ENCODE measurements at regions not wholly inside any gene's neighbourhood (a gene's known extent, or its start where the extent isn't known, plus 50 kb on each side); places are given as distances from the start of the nearest gene placed in this dataset.

DNA sequence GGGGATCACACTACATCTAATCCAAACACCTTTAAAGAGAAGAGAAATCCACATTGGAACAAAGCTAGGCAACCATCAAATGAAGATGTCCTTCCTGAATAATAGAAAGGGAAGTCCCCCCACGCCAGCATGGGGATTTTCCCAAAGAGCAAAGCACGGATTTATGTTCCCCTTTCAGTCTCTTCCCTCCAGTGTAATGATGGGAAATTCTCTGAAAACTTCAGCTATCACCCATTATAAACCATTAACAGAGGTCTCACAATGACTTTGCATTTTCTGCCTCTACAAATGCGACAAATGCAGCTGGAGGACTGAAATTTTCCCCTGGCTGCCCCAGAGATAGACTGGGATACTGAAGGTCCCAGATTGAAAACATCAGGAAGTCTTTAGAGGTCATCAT, 368.7 kb downstream of the EFNA5 start:
- no peak overlapping the region for H2AFZ ChIP-seq (ENCODE audit: low read depth, low read length)
- H3K9ac ChIP-seq (replicated peaks; ENCODE audit: extremely low read depth, insufficient read depth, low read length), result no peak overlapping the region
- H3K9me3 ChIP-seq (replicated peaks; ENCODE audit: control insufficient read depth, insufficient read depth, low read length), result no peaks in the 10 kb centered on the region
- DNase-seq (ENCODE audit: low read depth, low spot score) (no peak), FAIRE-seq (no peak)
- no peaks in the 10 kb centered on the region for H4K20me1 ChIP-seq (replicated peaks; ENCODE audit: control insufficient read depth, extremely low read depth, insufficient read depth, low read length)
- H3K36me3 ChIP-seq (ENCODE audit: control insufficient read depth in 2 of 2, extremely low read depth in 1 of 2, insufficient read depth in 2 of 2, low read length in 2 of 2), result no peaks in the 10 kb centered on the region
- dilution Hi-C loops (cut with MboI; ENCODE audit: extremely low pct_ligation_motif_present, low sequenced_read_pairs), result no loop called here
- H3K4me3 ChIP-seq (replicated peaks in 1 of 3; ENCODE audit: insufficient read depth in 1 of 3, low read depth in 1 of 3, low read length in 3 of 3), result no peak overlapping the region
- no peaks in the 10 kb centered on the region for H3K9me1 ChIP-seq (replicated peaks; ENCODE audit: control insufficient read depth, extremely low read depth, insufficient read depth, low read length)
- ChIA-PET POLR2A (no interaction called here), CTCF (interaction anchor here (1.7 kb wide), 1 partner anchor 270 kb away, joined by 5 read pairs; no protein-coding TSS in a partner anchor)
- H3K4me2 ChIP-seq (ENCODE audit: insufficient read depth, low read length), result no peak overlapping the region
- no peak for TF ChIP-seq JUN (IDR thresholded peaks at IDR 0.05; ENCODE audit: borderline replicate concordance, insufficient read depth, insufficient read length, low read depth)
- TF ChIP-seq POLR2AphosphoS5 (IDR thresholded peaks at IDR 0.05; ENCODE audit: insufficient read depth, low read depth, low read length), result no peak
- TF ChIP-seq FOS (IDR thresholded peaks at IDR 0.05; ENCODE audit: borderline replicate concordance, insufficient read depth, low read length), result no peak
- TF ChIP-seq, protein P1, sequence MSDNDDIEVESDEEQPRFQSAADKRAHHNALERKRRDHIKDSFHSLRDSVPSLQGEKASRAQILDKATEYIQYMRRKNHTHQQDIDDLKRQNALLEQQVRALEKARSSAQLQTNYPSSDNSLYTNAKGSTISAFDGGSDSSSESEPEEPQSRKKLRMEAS (IDR thresholded peaks at IDR 0.05; ENCODE audit: insufficient read depth, insufficient read length), result no peak
- TF ChIP-seq MYC (IDR thresholded peaks at IDR 0.05; ENCODE audit: low read depth, low read length), result no peak
- TF ChIP-seq, protein P2, sequence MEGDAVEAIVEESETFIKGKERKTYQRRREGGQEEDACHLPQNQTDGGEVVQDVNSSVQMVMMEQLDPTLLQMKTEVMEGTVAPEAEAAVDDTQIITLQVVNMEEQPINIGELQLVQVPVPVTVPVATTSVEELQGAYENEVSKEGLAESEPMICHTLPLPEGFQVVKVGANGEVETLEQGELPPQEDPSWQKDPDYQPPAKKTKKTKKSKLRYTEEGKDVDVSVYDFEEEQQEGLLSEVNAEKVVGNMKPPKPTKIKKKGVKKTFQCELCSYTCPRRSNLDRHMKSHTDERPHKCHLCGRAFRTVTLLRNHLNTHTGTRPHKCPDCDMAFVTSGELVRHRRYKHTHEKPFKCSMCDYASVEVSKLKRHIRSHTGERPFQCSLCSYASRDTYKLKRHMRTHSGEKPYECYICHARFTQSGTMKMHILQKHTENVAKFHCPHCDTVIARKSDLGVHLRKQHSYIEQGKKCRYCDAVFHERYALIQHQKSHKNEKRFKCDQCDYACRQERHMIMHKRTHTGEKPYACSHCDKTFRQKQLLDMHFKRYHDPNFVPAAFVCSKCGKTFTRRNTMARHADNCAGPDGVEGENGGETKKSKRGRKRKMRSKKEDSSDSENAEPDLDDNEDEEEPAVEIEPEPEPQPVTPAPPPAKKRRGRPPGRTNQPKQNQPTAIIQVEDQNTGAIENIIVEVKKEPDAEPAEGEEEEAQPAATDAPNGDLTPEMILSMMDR (IDR thresholded peaks at IDR 0.05; ENCODE audit: extremely low read depth in 1 of 2, insufficient read depth in 1 of 2, low read depth in 1 of 2, low read length in 2 of 2), result no peak
- no peak for TF ChIP-seq GATA2 (IDR thresholded peaks at IDR 0.05; ENCODE audit: insufficient read depth, insufficient read length, low read depth, low read length)
- no peak for TF ChIP-seq EZH2 (IDR thresholded peaks at IDR 0.05; ENCODE audit: borderline replicate concordance, low read depth, low read length, severe bottlenecking)
- no peaks in the 10 kb centered on the region for H3K27me3 ChIP-seq (ENCODE audit: control insufficient read depth in 2 of 2, insufficient read depth in 2 of 2, low read length in 2 of 2)
- no peaks in the 10 kb centered on the region for H3K4me1 ChIP-seq (ENCODE audit: control insufficient read depth, extremely low read depth, insufficient read depth, low read length)
- BruUV-seq (replicated peaks), result no TSS peak
- H3K79me2 ChIP-seq (ENCODE audit: control insufficient read depth, insufficient read depth, low read length), result no peaks in the 10 kb centered on the region
- no peak overlapping the region for H3K27ac ChIP-seq (ENCODE audit: insufficient read depth, low read depth, low read length)
- intact Hi-C loops (cut with micrococcal nuclease), result no loop called here

Data from endothelial cell of umbilical vein (primary cell).